ENCODE measurements at regions not wholly inside any gene's neighbourhood (a gene's known extent, or its start where the extent isn't known, plus 50 kb on each side); places are given as distances from the start of the nearest gene placed in this dataset.

DNA sequence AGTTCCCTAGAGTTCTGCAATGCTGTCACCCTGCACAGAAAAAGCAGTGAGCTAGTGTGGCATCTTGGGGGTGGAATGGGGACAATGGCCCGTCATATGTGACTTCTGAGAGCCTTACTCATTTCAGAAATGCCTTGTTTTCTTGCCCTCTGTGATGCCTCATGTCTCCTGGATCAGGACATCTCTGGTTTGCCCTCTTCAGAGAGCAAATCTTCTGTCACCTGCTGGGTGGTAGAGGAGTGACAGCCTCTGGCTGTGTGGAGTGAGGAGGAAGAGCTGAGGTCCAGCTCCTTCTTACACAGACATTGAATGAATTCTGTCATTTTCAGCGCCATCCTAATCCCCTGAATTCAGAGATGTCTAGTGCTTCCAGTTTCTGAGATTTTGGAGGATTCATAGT lies 55.6 kb upstream of the PHLPP1 start:
- TF ChIP-seq, protein P1, sequence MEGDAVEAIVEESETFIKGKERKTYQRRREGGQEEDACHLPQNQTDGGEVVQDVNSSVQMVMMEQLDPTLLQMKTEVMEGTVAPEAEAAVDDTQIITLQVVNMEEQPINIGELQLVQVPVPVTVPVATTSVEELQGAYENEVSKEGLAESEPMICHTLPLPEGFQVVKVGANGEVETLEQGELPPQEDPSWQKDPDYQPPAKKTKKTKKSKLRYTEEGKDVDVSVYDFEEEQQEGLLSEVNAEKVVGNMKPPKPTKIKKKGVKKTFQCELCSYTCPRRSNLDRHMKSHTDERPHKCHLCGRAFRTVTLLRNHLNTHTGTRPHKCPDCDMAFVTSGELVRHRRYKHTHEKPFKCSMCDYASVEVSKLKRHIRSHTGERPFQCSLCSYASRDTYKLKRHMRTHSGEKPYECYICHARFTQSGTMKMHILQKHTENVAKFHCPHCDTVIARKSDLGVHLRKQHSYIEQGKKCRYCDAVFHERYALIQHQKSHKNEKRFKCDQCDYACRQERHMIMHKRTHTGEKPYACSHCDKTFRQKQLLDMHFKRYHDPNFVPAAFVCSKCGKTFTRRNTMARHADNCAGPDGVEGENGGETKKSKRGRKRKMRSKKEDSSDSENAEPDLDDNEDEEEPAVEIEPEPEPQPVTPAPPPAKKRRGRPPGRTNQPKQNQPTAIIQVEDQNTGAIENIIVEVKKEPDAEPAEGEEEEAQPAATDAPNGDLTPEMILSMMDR (IDR thresholded peaks at IDR 0.05), result no peak
- TF ChIP-seq POLR2A (IDR thresholded peaks at IDR 0.05), result no peak
